ENCODE measurements at regions not wholly inside any gene's neighbourhood (a gene's known extent, or its start where the extent isn't known, plus 50 kb on each side); places are given as distances from the start of the nearest gene placed in this dataset.

DNA sequence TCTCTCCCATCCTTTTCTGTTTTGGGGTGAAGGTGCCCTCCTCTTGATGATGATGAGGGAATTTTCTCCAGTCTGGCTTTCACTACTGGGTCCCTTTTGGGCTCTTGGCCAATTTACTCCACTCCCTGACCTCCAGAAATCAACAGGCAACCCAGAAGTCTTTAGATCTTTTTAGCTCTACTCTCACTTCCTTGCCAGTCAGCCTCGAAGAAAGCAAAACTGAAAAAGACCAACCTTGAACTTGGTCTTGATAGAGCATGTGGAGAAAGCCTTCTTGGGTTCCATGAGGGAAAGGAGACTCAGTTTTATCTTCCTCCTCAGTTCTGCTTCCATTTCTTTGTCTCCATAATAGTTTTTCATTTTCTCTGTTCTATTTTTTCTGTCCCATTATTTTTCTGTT lies 91.4 kb upstream of the NPVF start:
- H3K27me3 Mint-ChIP-seq (ENCODE audit: unreplicated experiment): no peaks in the 10 kb centered on the region
- H3K4me3 Mint-ChIP-seq (ENCODE audit: unreplicated experiment): no peak overlapping the region
- TF ChIP-seq, protein P1, sequence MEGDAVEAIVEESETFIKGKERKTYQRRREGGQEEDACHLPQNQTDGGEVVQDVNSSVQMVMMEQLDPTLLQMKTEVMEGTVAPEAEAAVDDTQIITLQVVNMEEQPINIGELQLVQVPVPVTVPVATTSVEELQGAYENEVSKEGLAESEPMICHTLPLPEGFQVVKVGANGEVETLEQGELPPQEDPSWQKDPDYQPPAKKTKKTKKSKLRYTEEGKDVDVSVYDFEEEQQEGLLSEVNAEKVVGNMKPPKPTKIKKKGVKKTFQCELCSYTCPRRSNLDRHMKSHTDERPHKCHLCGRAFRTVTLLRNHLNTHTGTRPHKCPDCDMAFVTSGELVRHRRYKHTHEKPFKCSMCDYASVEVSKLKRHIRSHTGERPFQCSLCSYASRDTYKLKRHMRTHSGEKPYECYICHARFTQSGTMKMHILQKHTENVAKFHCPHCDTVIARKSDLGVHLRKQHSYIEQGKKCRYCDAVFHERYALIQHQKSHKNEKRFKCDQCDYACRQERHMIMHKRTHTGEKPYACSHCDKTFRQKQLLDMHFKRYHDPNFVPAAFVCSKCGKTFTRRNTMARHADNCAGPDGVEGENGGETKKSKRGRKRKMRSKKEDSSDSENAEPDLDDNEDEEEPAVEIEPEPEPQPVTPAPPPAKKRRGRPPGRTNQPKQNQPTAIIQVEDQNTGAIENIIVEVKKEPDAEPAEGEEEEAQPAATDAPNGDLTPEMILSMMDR (IDR thresholded peaks at IDR 0.05; ENCODE audit: partially characterized antibody, unreplicated experiment): no peak
- no peak for DNase-seq
- H3K9me3 Mint-ChIP-seq (ENCODE audit: unreplicated experiment): no peaks in the 10 kb centered on the region
- H3K4me1 Mint-ChIP-seq (ENCODE audit: low read depth, unreplicated experiment): no peaks in the 10 kb centered on the region
- H3K27ac Mint-ChIP-seq (ENCODE audit: unreplicated experiment): no peak overlapping the region
- H3K36me3 Mint-ChIP-seq (ENCODE audit: unreplicated experiment): no peaks in the 10 kb centered on the region

DNA sequence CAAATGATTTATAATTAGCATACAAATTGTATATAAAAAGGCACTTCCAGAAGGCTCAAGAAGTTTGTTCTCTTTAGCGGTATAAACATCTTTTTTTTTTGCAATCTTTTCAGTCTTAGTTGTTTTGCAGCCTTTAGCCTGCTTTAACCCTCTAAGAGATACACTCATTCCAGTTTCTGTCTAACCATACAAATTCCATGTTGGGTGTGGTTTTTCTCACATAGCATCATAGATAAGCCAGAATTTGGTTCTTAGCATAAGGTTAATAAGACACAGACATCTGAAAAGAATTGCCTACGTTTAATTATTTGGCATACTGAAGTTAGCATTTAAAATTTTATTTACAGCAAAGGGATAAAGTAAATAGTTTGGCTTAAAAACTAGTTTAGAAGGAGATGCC lies 92.5 kb upstream of the NPVF start:
- Mint-ChIP-seq H3K4me1 (ENCODE audit: low read depth, unreplicated experiment) (no peaks in the 10 kb centered on the region), H3K4me3 (ENCODE audit: unreplicated experiment) (no peak overlapping the region), H3K27ac (ENCODE audit: unreplicated experiment) (no peak overlapping the region)

DNA sequence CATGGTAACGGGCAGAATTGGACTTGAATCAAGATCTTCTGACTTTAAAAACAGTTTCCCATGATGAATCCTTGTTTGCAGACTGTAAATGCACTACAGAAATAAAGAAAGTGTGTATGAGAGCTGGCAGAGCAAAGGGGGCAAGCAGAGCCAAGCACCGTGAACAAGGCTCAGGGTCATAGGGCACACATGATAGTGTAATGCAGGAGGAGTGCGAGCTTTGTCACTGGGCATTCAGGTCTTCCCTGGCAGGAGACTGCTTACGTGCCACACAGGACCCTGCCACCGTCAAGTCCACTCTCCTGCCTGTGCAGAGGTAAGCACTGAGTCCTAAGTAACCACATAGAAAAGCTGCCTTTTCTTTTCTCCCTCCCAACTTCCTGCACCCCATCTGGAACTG lies 93.1 kb upstream of the NPVF start:
- no peak for DNase-seq
- TF ChIP-seq, protein P1 (IDR thresholded peaks at IDR 0.05; ENCODE audit: partially characterized antibody, unreplicated experiment): no peak
- H3K27ac Mint-ChIP-seq (ENCODE audit: unreplicated experiment): no peak overlapping the region
- no peaks in the 10 kb centered on the region for H3K9me3 Mint-ChIP-seq (ENCODE audit: unreplicated experiment)
- no peaks in the 10 kb centered on the region for H3K27me3 Mint-ChIP-seq (ENCODE audit: unreplicated experiment)
- no peaks in the 10 kb centered on the region for H3K36me3 Mint-ChIP-seq (ENCODE audit: unreplicated experiment)
- no peak overlapping the region for H3K4me3 Mint-ChIP-seq (ENCODE audit: unreplicated experiment)
- H3K4me1 Mint-ChIP-seq (ENCODE audit: low read depth, unreplicated experiment): no peaks in the 10 kb centered on the region

More for the DNA sequence above, 92.5 kb upstream of the NPVF start:
- DNase-seq: no peak
- TF ChIP-seq, protein P1 (IDR thresholded peaks at IDR 0.05; ENCODE audit: partially characterized antibody, unreplicated experiment): no peak
- H3K36me3 Mint-ChIP-seq (ENCODE audit: unreplicated experiment): no peaks in the 10 kb centered on the region
- H3K27me3 Mint-ChIP-seq (ENCODE audit: unreplicated experiment): no peaks in the 10 kb centered on the region
- H3K9me3 Mint-ChIP-seq (ENCODE audit: unreplicated experiment): no peaks in the 10 kb centered on the region

DNA sequence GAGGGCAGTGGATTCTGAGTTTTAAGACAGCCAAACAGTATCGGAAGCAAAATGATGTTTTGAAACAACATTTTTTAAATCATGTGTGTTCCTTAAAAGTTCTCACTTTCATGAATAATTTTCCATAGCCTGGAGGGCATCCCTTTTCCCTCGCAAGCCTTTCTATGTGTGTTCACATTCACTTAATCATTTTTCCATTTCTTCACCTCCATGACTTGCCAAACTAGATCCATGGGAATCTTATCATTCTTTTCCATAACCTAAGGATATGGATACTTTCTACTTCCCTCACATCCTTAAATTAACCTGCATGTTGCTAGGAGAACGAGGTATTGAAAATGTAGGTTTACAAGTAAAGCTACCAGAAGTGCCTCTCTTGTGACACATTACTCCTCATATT lies 94.2 kb upstream of the NPVF start:
- Mint-ChIP-seq H3K27ac (ENCODE audit: unreplicated experiment) (no peak overlapping the region), H3K9me3 (ENCODE audit: unreplicated experiment) (no peaks in the 10 kb centered on the region), H3K27me3 (ENCODE audit: unreplicated experiment) (no peaks in the 10 kb centered on the region), H3K4me3 (ENCODE audit: unreplicated experiment) (no peak overlapping the region), H3K4me1 (ENCODE audit: low read depth, unreplicated experiment) (no peaks in the 10 kb centered on the region), H3K36me3 (ENCODE audit: unreplicated experiment) (no peaks in the 10 kb centered on the region)
- TF ChIP-seq, protein P1 (IDR thresholded peaks at IDR 0.05; ENCODE audit: partially characterized antibody, unreplicated experiment): no peak
- no peak for DNase-seq

DNA sequence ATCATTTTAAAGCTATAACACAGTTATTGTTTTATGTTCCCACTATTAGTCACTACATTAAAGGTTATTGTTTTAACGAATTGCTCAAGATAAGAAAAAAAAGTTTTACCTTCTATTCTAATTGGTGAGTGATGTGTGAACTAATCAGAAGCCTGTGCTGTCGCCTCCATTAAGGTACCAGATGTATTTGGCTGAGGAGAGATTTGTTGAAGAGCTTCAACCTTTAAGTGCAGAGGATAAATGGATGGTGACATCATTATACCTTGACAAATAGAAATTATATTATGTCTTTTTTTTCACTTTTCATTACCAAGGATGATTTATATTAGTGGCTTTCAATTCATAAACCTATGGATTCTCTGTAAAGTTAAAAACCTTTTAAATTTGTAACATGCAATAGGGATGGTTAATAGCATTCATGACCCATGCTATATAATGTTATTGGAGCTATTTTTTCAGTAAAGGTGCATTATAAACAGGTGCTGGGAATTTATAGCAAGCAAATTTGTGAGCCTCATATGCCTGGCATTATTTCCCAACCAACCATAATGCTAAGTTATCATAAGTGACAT lies 97.0 kb upstream of the NPVF start:
- H3K27me3 Mint-ChIP-seq (ENCODE audit: unreplicated experiment): no peaks in the 10 kb centered on the region
- no peak for DNase-seq
- TF ChIP-seq, protein P1 (IDR thresholded peaks at IDR 0.05; ENCODE audit: partially characterized antibody, unreplicated experiment): no peak
- no peaks in the 10 kb centered on the region for H3K4me1 Mint-ChIP-seq (ENCODE audit: low read depth, unreplicated experiment)
- H3K4me3 Mint-ChIP-seq (ENCODE audit: unreplicated experiment): no peak overlapping the region
- no peaks in the 10 kb centered on the region for H3K9me3 Mint-ChIP-seq (ENCODE audit: unreplicated experiment)
- H3K27ac Mint-ChIP-seq (ENCODE audit: unreplicated experiment): no peak overlapping the region
- H3K36me3 Mint-ChIP-seq (ENCODE audit: unreplicated experiment): no peaks in the 10 kb centered on the region

Measured in glutamatergic neuron (in vitro differentiated cells).